DMS53 (cell line): ENCODE measurements at regions not wholly inside any gene's neighbourhood (a gene's known extent, or its start where the extent isn't known, plus 50 kb on each side); places are given as distances from the start of the nearest gene placed in this dataset.

Experiments used
- DNase-seq: peaks from one replicate; lab custom pipeline; 2025; lab: John Stamatoyannopoulos, UW

DNA sequence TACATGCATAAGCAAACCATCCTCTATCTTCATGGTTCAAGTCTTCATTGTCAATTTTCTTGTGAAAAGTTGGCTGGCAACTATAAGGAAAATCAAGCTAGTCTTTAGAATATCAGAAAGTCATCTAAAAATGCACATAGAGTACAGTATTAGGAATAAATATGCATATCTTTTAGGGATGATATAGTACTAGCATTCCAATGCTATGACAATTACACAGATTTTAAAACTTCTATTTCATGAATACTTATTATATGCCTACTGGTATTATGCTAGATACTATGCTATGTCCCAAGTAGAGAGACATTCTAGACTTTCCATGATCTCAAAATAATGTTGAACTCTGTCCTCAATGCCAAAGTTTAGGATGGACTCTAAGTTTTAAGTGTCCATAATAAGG is 81.3 kb upstream of the NAALADL2 start:
- DNase-seq = no peak

DNA sequence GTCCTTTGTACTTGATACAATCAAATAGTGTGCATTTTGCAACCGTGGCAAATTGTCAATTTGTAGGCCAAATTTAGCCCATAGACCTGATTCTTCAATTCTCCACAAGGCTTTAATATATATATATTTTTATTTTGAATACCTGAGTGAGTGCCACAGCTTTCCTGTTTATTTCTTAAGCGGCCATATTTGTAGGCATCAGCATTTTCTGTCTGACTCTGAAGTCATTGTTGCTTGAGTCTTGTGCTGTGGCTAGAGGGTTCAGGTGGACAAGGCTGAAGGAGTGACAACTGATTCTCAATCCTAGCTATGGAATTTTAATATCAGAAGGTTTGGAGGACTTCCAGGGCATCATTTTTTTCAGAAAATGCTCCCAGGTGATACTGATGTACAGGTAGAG is 75.6 kb upstream of the NAALADL2 start:
- no peak for DNase-seq

DNA sequence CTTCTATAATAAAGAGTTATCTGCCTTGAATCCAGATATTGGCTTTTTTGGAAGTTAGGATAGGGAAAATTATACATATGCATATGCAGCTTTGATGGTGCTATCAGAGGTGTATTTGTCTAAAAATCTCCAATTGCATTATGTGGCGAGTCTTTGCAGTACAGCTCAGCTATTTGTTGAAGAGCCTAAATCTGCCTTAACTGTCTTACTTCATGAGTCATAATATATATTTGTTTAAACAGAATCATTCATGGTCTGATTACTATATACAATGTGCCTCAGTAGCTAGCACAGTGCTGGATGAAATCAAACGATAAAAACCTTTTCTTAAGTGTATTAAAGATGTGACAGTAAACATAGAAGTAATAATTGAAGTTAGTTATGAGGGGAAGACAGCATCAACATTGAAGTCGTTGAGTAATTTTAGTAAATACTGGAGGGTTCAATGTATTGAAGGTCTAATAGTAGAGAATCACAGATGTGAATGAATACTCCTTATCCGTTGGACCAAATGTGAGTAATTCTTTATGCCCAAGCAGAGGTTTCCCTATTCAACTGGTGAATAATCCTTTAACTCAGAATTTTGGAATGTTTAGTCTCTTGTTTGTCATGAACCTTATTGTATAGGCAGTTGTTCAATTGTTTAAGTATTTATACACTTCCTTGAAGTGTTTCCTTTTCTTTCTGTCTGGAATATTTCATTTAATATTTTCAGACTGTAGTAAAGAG is 74.8 kb upstream of the NAALADL2 start:
- peak; percentile 76 for DNase-seq

- no peak for DNase-seq
Measured at GRCh38 chr3:174786825-174787224, 72.3 kb upstream of the NAALADL2 start.

DNA sequence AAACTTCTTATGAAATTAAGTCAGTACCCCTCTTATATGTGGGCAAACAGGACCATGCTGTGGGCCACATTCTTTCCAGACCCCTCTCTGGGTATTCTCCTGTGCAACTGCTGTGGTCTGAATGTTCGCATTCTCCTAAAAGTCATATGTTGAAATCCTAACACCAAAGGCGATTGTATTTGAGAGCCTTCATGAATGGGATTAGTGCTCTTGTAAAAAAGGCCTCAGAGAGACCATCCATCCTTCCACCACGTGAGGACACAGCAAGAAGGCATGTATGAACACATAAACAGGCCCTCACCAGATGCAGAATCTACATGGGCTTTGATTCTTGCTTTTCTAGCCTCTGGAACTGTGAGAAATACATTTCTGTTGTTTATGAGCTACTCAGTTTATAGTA is 68.0 kb upstream of the NAALADL2 start:
- DNase-seq = no peak

GRCh38 chr3:174792864-174793263 is 66.3 kb upstream of the NAALADL2 start:
- DNase-seq = no peak
